Panc1 (cell line): ENCODE measurements at regions not wholly inside any gene's neighbourhood (a gene's known extent, or its start where the extent isn't known, plus 50 kb on each side); places are given as distances from the start of the nearest gene placed in this dataset.

Source experiments
- ATAC-seq: fragments of 200-7000 bp; cut with Tn5 transposase; 2 replicates; pipeline ENCODE4 v1.9.1; 2020; ENCODE audit warnings: mild to moderate bottlenecking, moderate library complexity
- BruUV-seq: library from RNA; stranded (reverse); fragments of 400-500 nt; replicated peaks from 2 replicates; lab custom pipeline; 2021; lab: Mats Ljungman, UMichigan
- CTCF ChIA-PET: fragments of 300-600 bp; sonication (Branson Sonifier 250); formaldehyde crosslinking; loops from one replicate; lab custom pipeline; 2022; ENCODE audit warnings: antibody characterized with exemption; lab: Charles Lee
- POLR2A ChIA-PET: fragments of 300-600 bp; sonication (Branson Sonifier 250); formaldehyde crosslinking; loops from one replicate; lab custom pipeline; 2022; ENCODE audit warnings: antibody characterized with exemption; lab: Charles Lee
- DNase-seq: peaks from one replicate; pipeline ENCODE4 v3.0.0-alpha.2; 2010; ENCODE audit warnings: low read depth, low spot score
- H3K27ac ChIP-seq: 2 replicates; pipeline ENCODE4 v1.5.1; 2011; ENCODE audit warnings: mild to moderate bottlenecking, low read length, inconsistent platforms
- H3K27me3 ChIP-seq: fragments of 200-500 bp; sonication (Bioruptor generic); 2 replicates; pipeline ENCODE4 v1.6.0; 2014; ENCODE audit warnings: low read length, inconsistent platforms; ENCODE audit not compliant: control insufficient read depth, insufficient read depth
- H3K36me3 ChIP-seq: fragments of 200-500 bp; sonication (Bioruptor generic); 2 replicates; pipeline ENCODE4 v1.5.1; 2014; ENCODE audit warnings: inconsistent platforms, mild to moderate bottlenecking, low read length, moderate library complexity; ENCODE audit not compliant: control insufficient read depth, insufficient read depth
- H3K4me1 ChIP-seq: 2 replicates; pipeline ENCODE4 v1.5.1; 2011; ENCODE audit warnings: inconsistent platforms, mild to moderate bottlenecking, low read length, moderate library complexity; ENCODE audit not compliant: control insufficient read depth, insufficient read depth
- H3K4me3 ChIP-seq, 2 experiments: 2 replicates each; pipeline ENCODE4 v1.5.1; 2011 to 2012; ENCODE audit warnings: low read depth in 2 of 2, low read length in 2 of 2, mild to moderate bottlenecking in 2 of 2, inconsistent platforms in 1 of 2, moderate library complexity in 1 of 2
- H3K9me3 ChIP-seq: fragments of 200-500 bp; sonication (Bioruptor generic); 2 replicates; pipeline ENCODE4 v1.5.1; 2014; ENCODE audit warnings: low read depth, mild to moderate bottlenecking, inconsistent platforms, low read length, moderate library complexity; ENCODE audit not compliant: control insufficient read depth, insufficient read depth
- POLR2AphosphoS5 ChIP-seq: IDR thresholded peaks from 2 replicates; pipeline ENCODE4 v1.6.1; 2012; ENCODE audit warnings: mild to moderate bottlenecking, low read depth, low read length, moderate library complexity
- SIN3A ChIP-seq: IDR thresholded peaks from 2 replicates; pipeline ENCODE4 v1.6.1; 2012; ENCODE audit warnings: low read depth, mild to moderate bottlenecking, low read length, moderate library complexity, borderline replicate concordance; ENCODE audit not compliant: insufficient read depth
- TCF7L2 ChIP-seq: IDR thresholded peaks from 2 replicates; pipeline ENCODE4 v1.6.1; 2011; ENCODE audit warnings: mild to moderate bottlenecking, low read depth, low read length, inconsistent platforms
- in situ Hi-C: cut with HindIII; loops from 2 replicates; pipeline ENCODE4 v1.10.0; 2016; ENCODE audit warnings: low sequenced_read_pairs, low pct_unique_long_range_greater_than_20kb
- intact Hi-C: fragments of 100-400 bp; cut with micrococcal nuclease; formaldehyde crosslinking; loops from one replicate; pipeline ENCODE4 v1.10.0; 2022; ENCODE audit not compliant: unreplicated experiment
- TF ChIP-seq, protein P1 (sequence below), 2 experiments: IDR thresholded peaks; 2 replicates each; pipeline ENCODE4 v1.6.1; 2011 to 2012; ENCODE audit warnings: low read depth in 2 of 2, control low read depth in 1 of 2, low read length in 1 of 2, mild to moderate bottlenecking in 1 of 2, moderate library complexity in 1 of 2; ENCODE audit not compliant: insufficient read depth in 1 of 2
- TF ChIP-seq, protein P2 (sequence below): fragments of 450-650 bp; IDR thresholded peaks from 2 replicates; pipeline ENCODE4 v1.5.1; 2017; ENCODE audit warnings: mild to moderate bottlenecking

DNA sequence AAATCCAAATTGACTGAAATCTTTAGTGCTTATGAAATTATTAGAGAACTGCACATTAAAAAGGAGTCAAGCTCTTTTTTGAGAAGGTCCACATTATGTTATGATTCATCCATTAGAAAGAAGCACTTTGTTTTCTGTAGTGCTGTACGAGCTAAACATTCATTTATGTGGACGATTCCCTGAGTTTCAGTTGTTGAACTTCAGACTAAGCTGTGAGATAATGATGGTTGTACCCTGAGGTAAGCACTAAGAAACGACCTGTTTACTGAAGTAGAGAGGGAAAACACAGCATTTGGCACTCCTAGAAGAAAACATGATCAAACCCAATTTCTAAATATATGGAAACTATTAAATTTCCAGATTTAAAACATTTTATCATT is 67.3 kb upstream of the ATP2B1 start:
- ATAC-seq (no peak), DNase-seq (no peak)
- peak overlapping the region; percentile 66 for H3K27ac ChIP-seq
- H3K4me3 ChIP-seq = no peak overlapping the region
- H3K36me3 ChIP-seq = no peaks in the 10 kb centered on the region
- in situ Hi-C loops = no loop called here
- CTCF ChIA-PET = no interaction called here
- intact Hi-C loops = no loop called here
- no peaks in the 10 kb centered on the region for H3K9me3 ChIP-seq
- BruUV-seq = no TSS peak
- H3K4me1 ChIP-seq = peaks cover 7% of the 10 kb centered on the region; the same call in 1 of the 2 replicates
- no peak for TF ChIP-seq SIN3A
- TF ChIP-seq, protein P1, sequence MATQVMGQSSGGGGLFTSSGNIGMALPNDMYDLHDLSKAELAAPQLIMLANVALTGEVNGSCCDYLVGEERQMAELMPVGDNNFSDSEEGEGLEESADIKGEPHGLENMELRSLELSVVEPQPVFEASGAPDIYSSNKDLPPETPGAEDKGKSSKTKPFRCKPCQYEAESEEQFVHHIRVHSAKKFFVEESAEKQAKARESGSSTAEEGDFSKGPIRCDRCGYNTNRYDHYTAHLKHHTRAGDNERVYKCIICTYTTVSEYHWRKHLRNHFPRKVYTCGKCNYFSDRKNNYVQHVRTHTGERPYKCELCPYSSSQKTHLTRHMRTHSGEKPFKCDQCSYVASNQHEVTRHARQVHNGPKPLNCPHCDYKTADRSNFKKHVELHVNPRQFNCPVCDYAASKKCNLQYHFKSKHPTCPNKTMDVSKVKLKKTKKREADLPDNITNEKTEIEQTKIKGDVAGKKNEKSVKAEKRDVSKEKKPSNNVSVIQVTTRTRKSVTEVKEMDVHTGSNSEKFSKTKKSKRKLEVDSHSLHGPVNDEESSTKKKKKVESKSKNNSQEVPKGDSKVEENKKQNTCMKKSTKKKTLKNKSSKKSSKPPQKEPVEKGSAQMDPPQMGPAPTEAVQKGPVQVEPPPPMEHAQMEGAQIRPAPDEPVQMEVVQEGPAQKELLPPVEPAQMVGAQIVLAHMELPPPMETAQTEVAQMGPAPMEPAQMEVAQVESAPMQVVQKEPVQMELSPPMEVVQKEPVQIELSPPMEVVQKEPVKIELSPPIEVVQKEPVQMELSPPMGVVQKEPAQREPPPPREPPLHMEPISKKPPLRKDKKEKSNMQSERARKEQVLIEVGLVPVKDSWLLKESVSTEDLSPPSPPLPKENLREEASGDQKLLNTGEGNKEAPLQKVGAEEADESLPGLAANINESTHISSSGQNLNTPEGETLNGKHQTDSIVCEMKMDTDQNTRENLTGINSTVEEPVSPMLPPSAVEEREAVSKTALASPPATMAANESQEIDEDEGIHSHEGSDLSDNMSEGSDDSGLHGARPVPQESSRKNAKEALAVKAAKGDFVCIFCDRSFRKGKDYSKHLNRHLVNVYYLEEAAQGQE (IDR thresholded peaks at IDR 0.05; ENCODE audit: insufficient read depth in 1 of 2, low read depth in 2 of 2, low read length in 1 of 2) = no peak
- TF ChIP-seq TCF7L2 = no peak
- TF ChIP-seq, protein P2, sequence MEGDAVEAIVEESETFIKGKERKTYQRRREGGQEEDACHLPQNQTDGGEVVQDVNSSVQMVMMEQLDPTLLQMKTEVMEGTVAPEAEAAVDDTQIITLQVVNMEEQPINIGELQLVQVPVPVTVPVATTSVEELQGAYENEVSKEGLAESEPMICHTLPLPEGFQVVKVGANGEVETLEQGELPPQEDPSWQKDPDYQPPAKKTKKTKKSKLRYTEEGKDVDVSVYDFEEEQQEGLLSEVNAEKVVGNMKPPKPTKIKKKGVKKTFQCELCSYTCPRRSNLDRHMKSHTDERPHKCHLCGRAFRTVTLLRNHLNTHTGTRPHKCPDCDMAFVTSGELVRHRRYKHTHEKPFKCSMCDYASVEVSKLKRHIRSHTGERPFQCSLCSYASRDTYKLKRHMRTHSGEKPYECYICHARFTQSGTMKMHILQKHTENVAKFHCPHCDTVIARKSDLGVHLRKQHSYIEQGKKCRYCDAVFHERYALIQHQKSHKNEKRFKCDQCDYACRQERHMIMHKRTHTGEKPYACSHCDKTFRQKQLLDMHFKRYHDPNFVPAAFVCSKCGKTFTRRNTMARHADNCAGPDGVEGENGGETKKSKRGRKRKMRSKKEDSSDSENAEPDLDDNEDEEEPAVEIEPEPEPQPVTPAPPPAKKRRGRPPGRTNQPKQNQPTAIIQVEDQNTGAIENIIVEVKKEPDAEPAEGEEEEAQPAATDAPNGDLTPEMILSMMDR = no peak
- no peak for TF ChIP-seq POLR2AphosphoS5
- POLR2A ChIA-PET = no interaction called here
- H3K27me3 ChIP-seq = no peaks in the 10 kb centered on the region

DNA sequence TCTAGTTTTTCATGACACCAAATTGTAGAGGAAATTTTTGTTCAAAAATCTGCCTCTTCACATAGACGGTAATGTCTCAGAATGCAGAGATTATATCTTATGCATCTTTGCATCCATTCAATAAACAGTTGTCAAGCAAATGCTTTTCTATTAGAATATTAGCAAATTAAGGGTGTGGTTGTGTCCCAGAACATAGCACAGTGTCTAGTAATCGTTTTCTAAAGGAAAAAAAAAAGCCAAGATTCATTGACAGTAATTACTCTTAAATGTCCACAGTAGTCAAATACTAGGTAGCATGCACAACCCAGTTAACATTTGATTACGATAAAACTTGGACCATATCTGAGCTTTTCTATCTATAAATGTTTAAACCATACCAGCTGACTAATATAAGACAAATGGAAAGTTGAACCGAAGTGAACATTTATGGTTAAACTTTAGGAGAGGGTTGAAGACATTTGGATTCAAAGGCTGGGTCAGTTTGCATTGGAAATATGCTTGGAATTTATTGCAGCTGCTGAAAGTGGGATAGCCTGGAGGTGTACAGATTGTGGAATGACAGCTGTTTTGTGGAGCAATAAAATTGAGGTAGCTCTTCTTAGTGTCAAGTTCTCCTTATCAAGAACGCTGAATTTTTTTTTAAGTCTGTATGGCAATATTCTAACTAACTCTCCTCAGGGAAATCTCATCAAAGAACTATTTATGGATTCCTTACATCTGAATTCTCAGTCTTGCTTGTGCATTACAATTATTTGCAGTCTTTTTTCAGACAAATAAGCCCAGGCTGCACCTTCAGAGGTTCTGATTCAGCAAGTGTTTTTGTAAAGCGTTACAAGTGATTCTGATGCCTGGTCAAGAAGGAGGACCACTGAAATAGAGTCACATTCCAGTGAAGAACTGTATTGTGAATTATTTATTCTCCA is 66.7 kb upstream of the ATP2B1 start:
- ATAC-seq = peak; percentile 80

More for the DNA sequence above, 66.7 kb upstream of the ATP2B1 start:
- no peak overlapping the region for H3K4me3 ChIP-seq
- no peaks in the 10 kb centered on the region for H3K36me3 ChIP-seq
- peak; percentile 77 for TF ChIP-seq TCF7L2
- no peak for TF ChIP-seq POLR2AphosphoS5
- TF ChIP-seq, protein P1 (IDR thresholded peaks at IDR 0.05; ENCODE audit: insufficient read depth in 1 of 2, low read depth in 2 of 2, low read length in 1 of 2) = no peak
- intact Hi-C loops (no loop called here), in situ Hi-C loops (no loop called here)
- H3K27me3 ChIP-seq = no peaks in the 10 kb centered on the region
- BruUV-seq = no TSS peak
- ChIA-PET CTCF (no interaction called here), POLR2A (no interaction called here)
- peak overlapping the region; percentile 66 for H3K27ac ChIP-seq
- no peaks in the 10 kb centered on the region for H3K9me3 ChIP-seq
- no peak for DNase-seq
- peaks cover 9% of the 10 kb centered on the region; the same call in 1 of the 2 replicates for H3K4me1 ChIP-seq
